ENCODE measurements at regions not wholly inside any gene's neighbourhood (a gene's known extent, or its start where the extent isn't known, plus 50 kb on each side); places are given as distances from the start of the nearest gene placed in this dataset.

- intact Hi-C loops (cut with micrococcal nuclease) = no loop called here
- CTCF ChIA-PET = no interaction called here
- Histone ChIP-seq H3K9ac (ENCODE audit: low read depth, low read length) (no peak overlapping the region), H3K23ac (ENCODE audit: low read depth, low read length) (no peak overlapping the region), H3K27ac (ENCODE audit: insufficient read depth, low read length) (no peak overlapping the region), H4K91ac (ENCODE audit: insufficient read depth, low read depth, low read length) (no peak overlapping the region), H3K27me3 (ENCODE audit: control insufficient read depth, insufficient read depth, low read length) (peaks cover 4% of the 10 kb centered on the region), H2AFZ (replicated peaks; ENCODE audit: low read length, poor library complexity) (no peak overlapping the region), H3K4me1 (ENCODE audit: control insufficient read depth, insufficient read depth, low read length) (peaks cover 8% of the 10 kb centered on the region; the same call in 1 of the 2 replicates), H2BK120ac (ENCODE audit: low read depth, low read length) (no peak overlapping the region), H3K18ac (ENCODE audit: low read depth, low read length) (no peak overlapping the region), H2AK9ac (replicated peaks; ENCODE audit: low read depth, low read length, poor library complexity) (no peak overlapping the region), H3K4ac (ENCODE audit: low read depth, low read length) (no peak overlapping the region), H3K9me1 (ENCODE audit: insufficient read depth, low read length) (no peaks in the 10 kb centered on the region), H3K36me3 (ENCODE audit: control insufficient read depth, insufficient read depth, low read length) (no peaks in the 10 kb centered on the region), H3K4me3 (ENCODE audit: insufficient read depth, low read depth, low read length) (no peak overlapping the region), H3K79me1 (ENCODE audit: low read depth in 1 of 2, low read length in 2 of 2) (no peaks in the 10 kb centered on the region), H3K56ac (ENCODE audit: extremely low read depth, insufficient read depth, low read length) (no peak overlapping the region), H3K4me2 (ENCODE audit: low read depth, low read length) (no peak overlapping the region), H2BK20ac (ENCODE audit: low read depth, low read length) (no peak overlapping the region), H3K9me3 (ENCODE audit: control insufficient read depth, insufficient read depth, low read length) (no peaks in the 10 kb centered on the region), H2BK15ac (ENCODE audit: low read depth, low read length) (no peak overlapping the region), H4K8ac (ENCODE audit: low read depth in 2 of 2, low read length in 2 of 2) (no peak overlapping the region), H3K14ac (replicated peaks; ENCODE audit: low read depth, low read length) (no peak overlapping the region), H2BK5ac (ENCODE audit: low read depth, low read length, poor library complexity, severe bottlenecking) (no peak overlapping the region), H2AK5ac (ENCODE audit: low read depth, low read length) (no peak overlapping the region), H4K20me1 (ENCODE audit: insufficient read depth, low read length) (no peaks in the 10 kb centered on the region), H4K5ac (ENCODE audit: low read depth, low read length) (no peak overlapping the region)
- in situ Hi-C loops (cut with MboI; ENCODE audit: low sequenced_read_pairs) = no loop called here
- POLR2A ChIA-PET (ENCODE audit: unreplicated experiment) = no interaction called here
- TF ChIP-seq MAFK (IDR thresholded peaks at IDR 0.05; ENCODE audit: low read depth, low read length) (no peak), RAD21 (IDR thresholded peaks at IDR 0.05; ENCODE audit: low read length) (no peak), MAZ (IDR thresholded peaks at IDR 0.05; ENCODE audit: borderline replicate concordance, low read depth, low read length) (no peak)
- no CpG with 5 or more reads among the region's 7 CpGs for WGBS, 2 experiments (ENCODE audit: extremely low coverage in 2 of 2, insufficient read length in 1 of 2)
- dilution Hi-C loops (cut with HindIII; ENCODE audit: low sequenced_read_pairs, unreplicated experiment) = no loop called here
- ATAC-seq (ENCODE audit: low read depth) = no peak
- no TSS peak for BruUV-seq (replicated peaks)
- no peak for DNase-seq
Observed at GRCh38 chr7:36038063-36038721, 114.9 kb upstream of the EEPD1 start.
